K562 (cell line): ENCODE measurements at regions not wholly inside any gene's neighbourhood (a gene's known extent, or its start where the extent isn't known, plus 50 kb on each side); places are given as distances from the start of the nearest gene placed in this dataset. TPM values are rescaled to one million over a fixed set of nuclear protein-coding genes. Genes with fewer than 3 reads are reported as not detected.

Experiments
- small RNA-seq: library from RNA; depleted of rRNA; stranded (forward); fragments of <200 nt; gene quantifications from one replicate; pipeline ENCODE3, GENCODE V24; 2014

Small RNAs in the stretch of these regions (small RNA-seq; reads per million reads assigned to genes)
- gene AC004852.1 = not detected
- gene AC009945.1 = not detected
- not detected for gene RF00012
- gene RF00019 = not detected
